NB4 (cell line): ENCODE measurements at regions not wholly inside any gene's neighbourhood (a gene's known extent, or its start where the extent isn't known, plus 50 kb on each side); places are given as distances from the start of the nearest gene placed in this dataset.

ENCODE experiments used
- DNase-seq: peaks from one replicate; pipeline ENCODE4 v3.0.0; 2010; ENCODE audit warnings: low read depth
- H3K4me3 ChIP-seq: one replicate; pipeline ENCODE4 v1.5.1; 2011; ENCODE audit warnings: mild to moderate bottlenecking, low read depth, low read length, moderate library complexity
- MYC ChIP-seq: IDR thresholded peaks from 2 replicates; pipeline ENCODE4 v1.6.1; 2011; ENCODE audit warnings: low read depth, low read length
- POLR2A ChIP-seq: IDR thresholded peaks from 2 replicates; pipeline ENCODE4 v1.6.1; 2011; ENCODE audit warnings: mild to moderate bottlenecking; ENCODE audit not compliant: insufficient read length; ENCODE audit errors: extremely low read depth
- TF ChIP-seq, protein P1 (sequence below): IDR thresholded peaks from 2 replicates; pipeline ENCODE4 v1.6.1; 2011; ENCODE audit warnings: low read depth, low read length
- TF ChIP-seq, protein P2 (sequence below): IDR thresholded peaks from one replicate; pipeline ENCODE4 v1.5.1; 2012; ENCODE audit warnings: low read depth, low read length

DNA sequence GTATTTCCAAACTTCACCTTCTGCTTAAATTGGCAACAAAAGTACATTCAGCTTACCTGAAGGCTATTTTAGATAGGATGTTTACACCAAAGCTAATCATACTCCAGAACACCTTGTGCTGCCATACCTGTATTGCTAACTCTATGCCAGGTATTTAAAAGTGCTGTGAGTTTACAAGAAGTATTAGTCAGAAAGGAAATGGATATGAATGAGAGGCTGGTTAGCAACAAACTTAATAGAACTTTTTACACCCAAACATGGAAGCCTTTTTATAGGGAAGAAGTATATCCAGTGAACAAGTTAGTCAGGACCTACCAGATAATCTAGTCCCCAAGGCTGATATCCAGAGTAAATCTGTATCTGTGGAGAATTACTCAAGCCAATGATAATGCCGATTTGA, 131.2 kb upstream of the SPRY1 start:
- DNase-seq: no peak
- TF ChIP-seq MYC (no peak), POLR2A (no peak)
- TF ChIP-seq, protein P1, sequence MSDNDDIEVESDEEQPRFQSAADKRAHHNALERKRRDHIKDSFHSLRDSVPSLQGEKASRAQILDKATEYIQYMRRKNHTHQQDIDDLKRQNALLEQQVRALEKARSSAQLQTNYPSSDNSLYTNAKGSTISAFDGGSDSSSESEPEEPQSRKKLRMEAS: no peak
- TF ChIP-seq, protein P2, sequence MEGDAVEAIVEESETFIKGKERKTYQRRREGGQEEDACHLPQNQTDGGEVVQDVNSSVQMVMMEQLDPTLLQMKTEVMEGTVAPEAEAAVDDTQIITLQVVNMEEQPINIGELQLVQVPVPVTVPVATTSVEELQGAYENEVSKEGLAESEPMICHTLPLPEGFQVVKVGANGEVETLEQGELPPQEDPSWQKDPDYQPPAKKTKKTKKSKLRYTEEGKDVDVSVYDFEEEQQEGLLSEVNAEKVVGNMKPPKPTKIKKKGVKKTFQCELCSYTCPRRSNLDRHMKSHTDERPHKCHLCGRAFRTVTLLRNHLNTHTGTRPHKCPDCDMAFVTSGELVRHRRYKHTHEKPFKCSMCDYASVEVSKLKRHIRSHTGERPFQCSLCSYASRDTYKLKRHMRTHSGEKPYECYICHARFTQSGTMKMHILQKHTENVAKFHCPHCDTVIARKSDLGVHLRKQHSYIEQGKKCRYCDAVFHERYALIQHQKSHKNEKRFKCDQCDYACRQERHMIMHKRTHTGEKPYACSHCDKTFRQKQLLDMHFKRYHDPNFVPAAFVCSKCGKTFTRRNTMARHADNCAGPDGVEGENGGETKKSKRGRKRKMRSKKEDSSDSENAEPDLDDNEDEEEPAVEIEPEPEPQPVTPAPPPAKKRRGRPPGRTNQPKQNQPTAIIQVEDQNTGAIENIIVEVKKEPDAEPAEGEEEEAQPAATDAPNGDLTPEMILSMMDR: no peak
- no peak overlapping the region for H3K4me3 ChIP-seq

DNA sequence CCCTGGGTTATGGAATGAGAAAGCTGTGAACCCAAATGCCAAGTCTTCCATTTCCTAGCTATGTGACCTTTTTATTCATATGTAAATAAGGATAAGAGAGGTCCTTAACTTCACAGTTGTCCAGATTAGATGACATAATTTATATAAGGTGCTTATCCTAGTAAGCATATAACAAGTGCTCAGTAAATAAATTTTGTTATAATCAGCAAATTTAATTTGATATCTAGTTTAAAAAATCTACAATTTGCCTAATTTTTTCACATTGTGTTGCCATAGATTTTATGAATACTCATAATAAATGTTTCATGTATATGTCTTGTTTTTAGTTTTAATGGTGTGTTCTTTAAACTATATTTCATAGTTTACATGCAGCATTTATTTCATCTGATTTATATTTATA, 130.4 kb upstream of the SPRY1 start:
- H3K4me3 ChIP-seq: no peak overlapping the region
- DNase-seq: no peak
- no peak for TF ChIP-seq MYC
- TF ChIP-seq POLR2A: no peak
- TF ChIP-seq, protein P1: no peak
- TF ChIP-seq, protein P2: no peak

DNA sequence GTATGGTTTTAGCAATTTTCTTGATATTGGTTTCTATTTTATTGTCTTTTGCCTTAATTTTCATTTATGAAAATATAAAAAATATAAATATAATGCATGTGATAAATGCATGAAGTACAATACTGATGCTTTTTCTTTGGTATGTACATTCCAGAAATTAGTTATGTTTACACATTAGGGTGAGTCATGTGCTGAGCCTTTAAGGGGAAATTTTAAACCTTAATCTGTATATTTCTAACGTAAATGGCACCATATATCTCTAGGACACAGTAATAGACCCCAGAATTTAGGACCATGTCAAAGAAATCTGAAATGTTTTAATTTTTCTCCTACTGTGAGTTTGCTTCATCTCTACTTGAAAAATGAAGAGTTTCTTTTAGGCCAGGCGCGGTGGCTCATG, 117.8 kb upstream of the SPRY1 start:
- H3K4me3 ChIP-seq: no peak overlapping the region
- TF ChIP-seq, protein P1: no peak
- TF ChIP-seq MYC (no peak), POLR2A (no peak)
- TF ChIP-seq, protein P2: no peak
- no peak for DNase-seq

DNA sequence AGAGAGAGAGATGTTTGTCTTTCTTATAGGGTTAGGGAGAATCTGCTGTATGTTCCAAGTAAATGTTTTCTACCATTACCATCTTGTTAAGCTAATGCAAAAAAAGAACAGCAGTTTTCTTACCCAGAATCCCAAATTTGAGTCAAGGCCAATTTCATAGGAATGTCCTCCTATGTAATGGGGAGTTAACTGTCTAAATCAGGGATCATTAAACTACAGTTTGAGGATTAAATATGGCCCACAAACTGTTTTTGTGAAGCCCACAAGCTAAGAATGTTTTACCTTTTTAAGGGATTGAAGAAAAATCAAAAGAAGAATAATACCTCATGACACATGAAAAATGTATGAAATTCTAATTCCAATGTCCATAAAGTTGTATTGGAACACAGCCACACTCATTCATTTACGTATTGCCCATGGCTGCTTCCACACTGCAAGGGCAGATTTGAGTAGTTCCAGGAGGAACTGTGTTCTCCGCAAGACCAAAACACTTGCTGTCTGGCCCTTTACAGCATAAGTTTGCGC, 113.2 kb upstream of the SPRY1 start:
- DNase-seq: no peak
- TF ChIP-seq, protein P1: no peak
- TF ChIP-seq MYC: no peak
- no peak for TF ChIP-seq POLR2A
- H3K4me3 ChIP-seq: no peak overlapping the region

DNA sequence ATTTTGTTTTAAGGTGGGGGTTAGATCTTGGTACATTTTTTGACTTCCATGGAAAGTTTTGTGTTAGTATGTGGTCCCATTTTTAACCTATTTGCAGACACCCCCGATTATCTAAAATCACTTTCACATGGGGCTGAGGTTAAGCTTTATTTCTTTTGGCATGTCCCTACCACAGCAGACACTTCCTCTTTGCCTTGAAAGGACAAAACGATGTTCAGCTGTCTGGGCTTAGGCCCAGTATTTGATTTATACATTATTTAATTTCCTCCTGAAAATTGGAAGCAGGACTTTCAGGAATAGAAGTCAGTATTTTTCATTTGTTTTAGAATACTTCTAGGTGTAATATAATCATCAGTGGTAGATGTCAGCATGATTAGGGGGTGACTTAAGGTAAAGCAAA, 112.4 kb upstream of the SPRY1 start:
- no peak for DNase-seq

DNA sequence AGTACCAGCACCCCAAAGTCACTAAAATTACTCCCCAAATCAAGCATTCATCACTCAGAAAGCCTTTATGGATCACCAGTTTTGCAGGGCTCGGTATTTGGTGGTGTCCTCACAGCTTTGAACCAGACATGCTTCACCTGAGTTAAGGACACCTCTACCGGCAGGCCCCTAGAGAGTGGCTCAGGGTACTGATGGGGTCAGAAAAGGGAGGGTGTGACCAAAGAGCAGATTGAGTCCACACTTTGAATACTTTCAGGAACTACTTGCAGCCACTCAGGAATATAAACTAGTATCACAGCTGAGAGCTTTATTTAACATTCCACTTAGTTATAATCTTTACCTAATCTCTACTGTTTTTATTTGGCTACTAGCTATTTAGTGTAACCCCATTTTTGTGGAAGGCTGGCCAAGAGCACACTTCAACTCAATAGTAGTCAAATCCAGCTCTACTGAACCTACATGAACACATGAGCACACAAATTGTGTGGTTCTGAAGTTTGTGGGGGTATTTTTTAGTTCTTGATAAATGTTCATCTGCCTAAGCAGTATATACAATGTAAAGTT, 109.6 kb upstream of the SPRY1 start:
- TF ChIP-seq POLR2A: no peak
- no peak for TF ChIP-seq MYC
- TF ChIP-seq, protein P1: no peak
- TF ChIP-seq, protein P2: no peak
- no peak for DNase-seq
- no peak overlapping the region for H3K4me3 ChIP-seq

More for the DNA sequence above, 112.4 kb upstream of the SPRY1 start:
- no peak for TF ChIP-seq POLR2A
- TF ChIP-seq, protein P2: no peak
- TF ChIP-seq, protein P1: no peak
- no peak for TF ChIP-seq MYC
- H3K4me3 ChIP-seq: no peak overlapping the region
